Activated effector memory CD4-positive, alpha-beta T cell treated with Interleukin-2 at 50 U/mL for 16 hours (primary cell): ENCODE measurements at regions not wholly inside any gene's neighbourhood (a gene's known extent, or its start where the extent isn't known, plus 50 kb on each side); places are given as distances from the start of the nearest gene placed in this dataset.

Experiments used
- DNase-seq: peaks from one replicate; pipeline ENCODE4 v3.0.0-alpha.2; 2020

GRCh38 chr12:75784591-75784990 lies 247.0 kb downstream of the PHLDA1 start:
- DNase-seq: no peak

- DNase-seq: no peak
Measured at GRCh38 chr12:75783093-75783877, 248.3 kb downstream of the PHLDA1 start.

- DNase-seq: no peak
Measured at GRCh38 chr12:75782069-75782581, 249.5 kb downstream of the PHLDA1 start.

- no peak for DNase-seq
Measured at GRCh38 chr12:75781532-75782046, 250.0 kb downstream of the PHLDA1 start.

- no peak for DNase-seq
Measured at GRCh38 chr12:75779891-75780496, 251.6 kb downstream of the PHLDA1 start.

GRCh38 chr12:75774261-75775052 lies 257.1 kb downstream of the PHLDA1 start:
- no peak for DNase-seq

- DNase-seq: no peak
Measured at GRCh38 chr12:75773377-75773776, 258.2 kb downstream of the PHLDA1 start.

- DNase-seq: no peak
Measured at GRCh38 chr12:75771023-75771422, 259.6 kb upstream of the KRR1 start.

- DNase-seq: no peak
Measured at GRCh38 chr12:75767957-75768356, 256.5 kb upstream of the KRR1 start.

- no peak for DNase-seq
Measured at GRCh38 chr12:75766263-75767160, 255.1 kb upstream of the KRR1 start.

GRCh38 chr12:75765170-75766059 lies 254.0 kb upstream of the KRR1 start:
- DNase-seq: no peak

GRCh38 chr12:75764091-75764841 lies 252.9 kb upstream of the KRR1 start:
- no peak for DNase-seq

- DNase-seq: no peak
Measured at GRCh38 chr12:75760573-75761294, 249.3 kb upstream of the KRR1 start.

- no peak for DNase-seq
Measured at GRCh38 chr12:75759842-75760572, 248.6 kb upstream of the KRR1 start.

- DNase-seq: no peak
Measured at GRCh38 chr12:75759196-75759595, 247.8 kb upstream of the KRR1 start.

- no peak for DNase-seq
Measured at GRCh38 chr12:75756771-75757170, 245.4 kb upstream of the KRR1 start.

GRCh38 chr12:75756111-75756510 lies 244.7 kb upstream of the KRR1 start:
- no peak for DNase-seq

GRCh38 chr12:75754698-75755097 lies 243.3 kb upstream of the KRR1 start:
- DNase-seq: no peak

- DNase-seq: no peak
Measured at GRCh38 chr12:75754141-75754540, 242.7 kb upstream of the KRR1 start.
